ENCODE measurements at regions not wholly inside any gene's neighbourhood (a gene's known extent, or its start where the extent isn't known, plus 50 kb on each side); places are given as distances from the start of the nearest gene placed in this dataset.

DNA sequence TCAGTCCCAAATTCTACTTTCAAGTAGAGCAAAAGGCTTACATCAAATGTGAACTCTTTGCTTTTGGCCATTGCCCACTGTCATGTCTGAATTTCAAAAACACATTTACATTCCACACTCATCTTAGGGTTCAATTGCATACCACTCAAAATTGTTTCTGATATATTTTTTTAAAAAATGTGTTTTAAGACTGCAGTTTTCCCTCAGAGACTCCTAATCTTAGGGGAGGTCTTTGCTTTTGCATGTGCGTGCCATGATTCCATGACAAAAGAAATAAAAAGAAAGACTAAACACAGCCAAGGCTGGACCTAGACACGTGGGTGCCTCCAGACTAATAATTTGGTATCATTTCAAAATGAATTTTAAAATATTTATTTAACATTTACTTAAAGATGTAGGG is 396.8 kb upstream of the RASGRP1 start:
- Histone ChIP-seq H3K27me3 (no peaks in the 10 kb centered on the region), H3K9me3 (no peaks in the 10 kb centered on the region), H3K4me1 (no peaks in the 10 kb centered on the region), H3K36me3 (no peaks in the 10 kb centered on the region), H3K4me3 (no peak overlapping the region), H3K27ac (no peak overlapping the region)
- TF ChIP-seq CTCF (IDR thresholded peaks at IDR 0.05), result no peak
- DNase-seq, result no peak
- intact Hi-C loops (cut with DNase I; ENCODE audit: low total_unique reads), result no loop called here

DNA sequence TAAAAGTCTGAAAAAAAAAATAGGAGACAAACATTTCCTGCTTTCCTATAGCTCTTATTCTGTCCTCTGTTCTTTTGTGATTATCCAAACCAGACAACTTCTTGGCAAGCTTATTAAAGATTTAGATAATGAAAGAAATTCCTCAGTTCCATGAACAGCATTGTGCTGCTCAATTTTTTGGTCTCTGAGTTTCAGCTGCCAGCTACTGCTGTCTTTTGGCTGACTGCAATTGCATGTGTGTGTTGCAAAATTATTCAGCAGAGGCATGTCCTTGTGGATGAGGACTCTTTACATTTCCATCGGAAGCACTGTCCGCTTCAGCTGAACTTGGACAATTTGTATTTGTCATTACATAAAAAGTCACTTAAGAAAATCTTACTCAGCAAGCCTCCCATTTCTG is 397.3 kb upstream of the RASGRP1 start:
- H3K4me1 ChIP-seq, result no peaks in the 10 kb centered on the region
- no peak overlapping the region for H3K27ac ChIP-seq
- no peak for TF ChIP-seq CTCF (IDR thresholded peaks at IDR 0.05)
- no peak overlapping the region for H3K4me3 ChIP-seq
- H3K9me3 ChIP-seq, result no peaks in the 10 kb centered on the region
- intact Hi-C loops (cut with DNase I; ENCODE audit: low total_unique reads), result no loop called here
- no peaks in the 10 kb centered on the region for H3K36me3 ChIP-seq
- DNase-seq, result no peak
- H3K27me3 ChIP-seq, result no peaks in the 10 kb centered on the region

DNA sequence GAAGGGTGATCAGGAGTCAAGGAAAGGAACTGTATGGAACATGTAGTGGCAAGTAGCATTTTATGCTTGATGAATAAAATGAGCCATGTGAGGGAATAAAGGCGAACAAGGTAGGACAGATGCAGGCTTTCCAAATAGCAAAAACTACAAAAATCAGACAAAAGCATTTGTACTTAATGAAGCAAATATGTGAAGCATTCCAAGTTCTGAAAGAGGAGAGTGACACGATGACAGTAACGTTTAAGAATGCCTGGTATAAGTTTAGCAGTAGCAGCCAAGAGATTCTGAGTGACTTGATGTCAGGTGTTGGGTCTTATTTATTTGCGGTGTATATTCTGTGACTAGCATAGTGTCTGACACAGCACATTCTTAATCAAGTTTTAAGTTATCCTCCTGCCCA is 408.2 kb upstream of the RASGRP1 start:
- intact Hi-C loops (cut with DNase I; ENCODE audit: low total_unique reads), result no loop called here
- peaks cover 0 to 4% (median 0%) of the 10 kb centered on the region in 3 donors for H3K9me3 ChIP-seq
- no peaks in the 10 kb centered on the region for H3K36me3 ChIP-seq
- H3K4me1 ChIP-seq, result no peaks in the 10 kb centered on the region
- H3K27me3 ChIP-seq, result no peaks in the 10 kb centered on the region
- H3K4me3 ChIP-seq, result no peak overlapping the region
- no peak overlapping the region for H3K27ac ChIP-seq
- DNase-seq, result no peak
- no peak for TF ChIP-seq CTCF (IDR thresholded peaks at IDR 0.05)

DNA sequence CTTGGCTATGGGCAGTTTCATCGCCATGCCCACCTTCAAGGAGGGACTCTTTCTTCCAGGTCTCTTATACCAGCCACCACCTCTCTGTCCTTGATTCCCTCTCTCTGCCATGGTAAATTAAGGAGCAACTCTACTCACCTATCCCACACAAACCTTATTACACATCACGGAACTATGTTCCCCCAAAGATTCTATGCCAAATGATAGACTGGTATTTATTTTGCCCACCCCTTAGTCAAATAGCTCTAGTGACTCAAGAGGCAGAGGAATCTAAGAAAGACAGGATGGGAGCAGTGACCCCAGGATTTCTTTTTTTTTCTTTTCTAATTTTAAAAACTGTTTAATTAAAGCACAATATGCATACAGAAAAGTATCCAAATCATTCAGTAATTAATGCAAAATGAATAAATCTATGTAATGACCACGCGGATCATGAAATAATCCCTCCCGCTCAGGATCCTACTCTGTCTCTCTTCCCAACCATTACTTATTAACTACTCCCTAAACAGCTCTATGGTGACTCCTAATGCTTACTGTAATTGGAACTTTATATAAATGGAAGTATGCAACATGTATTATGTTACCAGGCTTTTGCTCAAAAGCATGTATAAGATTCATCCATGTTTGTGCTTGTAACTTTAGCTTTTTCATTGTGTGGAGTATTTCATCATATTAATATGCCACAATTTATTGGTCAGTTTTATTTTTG is 410.8 kb upstream of the RASGRP1 start:
- TF ChIP-seq CTCF (IDR thresholded peaks at IDR 0.05), result no peak
- Histone ChIP-seq H3K27ac (no peak overlapping the region), H3K27me3 (no peaks in the 10 kb centered on the region), H3K4me3 (no peak overlapping the region), H3K36me3 (no peaks in the 10 kb centered on the region), H3K4me1 (no peaks in the 10 kb centered on the region), H3K9me3 (peaks cover 0 to 11% (median 0%) of the 10 kb centered on the region in 3 donors)
- no peak for DNase-seq
- intact Hi-C loops (cut with DNase I; ENCODE audit: low total_unique reads), result no loop called here

GRCh38 chr15:38991126-38991525 is 426.5 kb upstream of the RASGRP1 start:
- Histone ChIP-seq H3K36me3 (no peaks in the 10 kb centered on the region), H3K27me3 (no peaks in the 10 kb centered on the region), H3K9me3 (no peaks in the 10 kb centered on the region), H3K27ac (no peak overlapping the region), H3K4me3 (no peak overlapping the region), H3K4me1 (peaks cover 0 to 32% (median 3%) of the 10 kb centered on the region in 4 donors)
- DNase-seq, result peak in 1 of 2 donors; percentile 21
- peak; percentile 34 to 52 for TF ChIP-seq CTCF (IDR thresholded peaks at IDR 0.05)
- intact Hi-C loops (cut with DNase I; ENCODE audit: low total_unique reads), result loop anchor here (5.0 kb wide), 1 partner anchor 174 kb away; no protein-coding TSS in a partner anchor
